ENCODE measurements at regions not wholly inside any gene's neighbourhood (a gene's known extent, or its start where the extent isn't known, plus 50 kb on each side); places are given as distances from the start of the nearest gene placed in this dataset.

- TF ChIP-seq CTCF (conservative IDR thresholded peaks at IDR 0.05; ENCODE audit: low read length): no peak
- TF ChIP-seq EZH2phosphoT487 (IDR thresholded peaks at IDR 0.05; ENCODE audit: borderline replicate concordance): no peak
Observed at GRCh38 chr4:110287130-110287529, 88.7 kb upstream of the ELOVL6 start.
